GM12878 (cell line): ENCODE measurements at regions not wholly inside any gene's neighbourhood (a gene's known extent, or its start where the extent isn't known, plus 50 kb on each side); places are given as distances from the start of the nearest gene placed in this dataset.

Experiments used
- ATF7 ChIP-seq: fragments of 450-650 bp; IDR thresholded peaks from 2 replicates; pipeline ENCODE4 v1.6.1; 2016; ENCODE audit warnings: low read depth, mild to moderate bottlenecking
- CTCF ChIP-seq, 3 experiments: IDR thresholded peaks in 2 of 3; conservative IDR thresholded peaks in 1 of 3; 2 replicates each; pipeline ENCODE4 v1.5.1; 2011; ENCODE audit warnings: low read depth in 3 of 3, low read length in 3 of 3, mild to moderate bottlenecking in 3 of 3, control low read depth in 2 of 3, moderate library complexity in 2 of 3, inconsistent platforms in 1 of 3, mixed read lengths in 1 of 3; ENCODE audit not compliant: control insufficient read depth in 2 of 3, insufficient read depth in 1 of 3; ENCODE audit errors: extremely low read depth in 1 of 3
- EP300 ChIP-seq, 2 experiments: fragments of 150-350 bp in 1 of 2; IDR thresholded peaks; 2 replicates each; pipeline ENCODE4 v1.6.1; 2011 to 2012; ENCODE audit warnings: low read depth in 2 of 2, low read length in 2 of 2, borderline replicate concordance in 1 of 2, improper control_type of control experiment in 1 of 2, inconsistent platforms in 1 of 2; ENCODE audit not compliant: control insufficient read depth in 1 of 2
- EZH2 ChIP-seq: IDR thresholded peaks from 2 replicates; pipeline ENCODE4 v1.6.1; 2012; ENCODE audit warnings: low read depth, mild to moderate bottlenecking, control low read depth, inconsistent platforms, low read length, borderline replicate concordance; ENCODE audit not compliant: control insufficient read depth
- HDAC6 ChIP-seq: fragments of 200-600 bp; sonication (generic); IDR thresholded peaks from one replicate; pipeline ENCODE4 v1.8.0; 2017; ENCODE audit warnings: antibody characterized with exemption; ENCODE audit not compliant: unreplicated experiment
- MYC ChIP-seq: IDR thresholded peaks from 2 replicates; pipeline ENCODE4 v1.6.1; 2011; ENCODE audit warnings: mild to moderate bottlenecking, low read length, moderate library complexity, inconsistent platforms; ENCODE audit not compliant: insufficient read depth, insufficient replicate concordance, insufficient read length, severe bottlenecking
- NR2C2 ChIP-seq: IDR thresholded peaks from 2 replicates; pipeline ENCODE4 v1.6.1; 2011; ENCODE audit warnings: borderline replicate concordance, low read depth; ENCODE audit not compliant: control insufficient read depth, insufficient read length
- POLR2A ChIP-seq: IDR thresholded peaks from 2 replicates; pipeline ENCODE4 v1.6.1; 2011; ENCODE audit warnings: low read depth, mild to moderate bottlenecking, low read length
- POLR2AphosphoS5 ChIP-seq: IDR thresholded peaks from 2 replicates; pipeline ENCODE4 v1.6.1; 2011; ENCODE audit warnings: mild to moderate bottlenecking, low read length, inconsistent platforms
- SMC3 ChIP-seq: IDR thresholded peaks from 2 replicates; pipeline ENCODE4 v1.6.1; 2011; ENCODE audit warnings: low read length, improper control_type of control experiment, borderline replicate concordance
- TAF1 ChIP-seq: IDR thresholded peaks from 2 replicates; pipeline ENCODE4 v1.6.1; 2011; ENCODE audit warnings: mild to moderate bottlenecking, low read depth, low read length, borderline replicate concordance
- TF ChIP-seq, protein P1 (sequence below): fragments of 450-650 bp; formaldehyde crosslinking; IDR thresholded peaks from 2 replicates; pipeline ENCODE4 v1.5.0; 2022; ENCODE audit warnings: mild to moderate bottlenecking, missing genetic modification characterization
- TF ChIP-seq, protein P2 (sequence below): IDR thresholded peaks from 2 replicates; pipeline ENCODE4 v1.6.1; 2012; ENCODE audit warnings: mild to moderate bottlenecking, low read depth, low read length
- TF ChIP-seq, protein P3 (sequence below): IDR thresholded peaks from 2 replicates; pipeline ENCODE4 v1.6.1; 2012; ENCODE audit warnings: low read depth, low read length, improper control_type of control experiment

GRCh38 chr6:54614499-54615195 is 231.9 kb upstream of the FAM83B start:
- TF ChIP-seq NR2C2 (no peak), MYC (no peak), ATF7 (no peak), POLR2AphosphoS5 (no peak), CTCF (IDR thresholded peaks at IDR 0.05 in 2 of 3, conservative IDR thresholded peaks at IDR 0.05 in 1 of 3; ENCODE audit: control insufficient read depth in 2 of 3, extremely low read depth in 1 of 3, insufficient read depth in 1 of 3, low read depth in 3 of 3, low read length in 3 of 3) (no peak), EZH2 (no peak), EP300 (IDR thresholded peaks at IDR 0.05; ENCODE audit: borderline replicate concordance in 1 of 2, control insufficient read depth in 1 of 2, low read depth in 2 of 2, low read length in 2 of 2) (no peak), SMC3 (no peak), TAF1 (no peak), POLR2A (no peak), HDAC6 (no peak)
- TF ChIP-seq, protein P1, sequence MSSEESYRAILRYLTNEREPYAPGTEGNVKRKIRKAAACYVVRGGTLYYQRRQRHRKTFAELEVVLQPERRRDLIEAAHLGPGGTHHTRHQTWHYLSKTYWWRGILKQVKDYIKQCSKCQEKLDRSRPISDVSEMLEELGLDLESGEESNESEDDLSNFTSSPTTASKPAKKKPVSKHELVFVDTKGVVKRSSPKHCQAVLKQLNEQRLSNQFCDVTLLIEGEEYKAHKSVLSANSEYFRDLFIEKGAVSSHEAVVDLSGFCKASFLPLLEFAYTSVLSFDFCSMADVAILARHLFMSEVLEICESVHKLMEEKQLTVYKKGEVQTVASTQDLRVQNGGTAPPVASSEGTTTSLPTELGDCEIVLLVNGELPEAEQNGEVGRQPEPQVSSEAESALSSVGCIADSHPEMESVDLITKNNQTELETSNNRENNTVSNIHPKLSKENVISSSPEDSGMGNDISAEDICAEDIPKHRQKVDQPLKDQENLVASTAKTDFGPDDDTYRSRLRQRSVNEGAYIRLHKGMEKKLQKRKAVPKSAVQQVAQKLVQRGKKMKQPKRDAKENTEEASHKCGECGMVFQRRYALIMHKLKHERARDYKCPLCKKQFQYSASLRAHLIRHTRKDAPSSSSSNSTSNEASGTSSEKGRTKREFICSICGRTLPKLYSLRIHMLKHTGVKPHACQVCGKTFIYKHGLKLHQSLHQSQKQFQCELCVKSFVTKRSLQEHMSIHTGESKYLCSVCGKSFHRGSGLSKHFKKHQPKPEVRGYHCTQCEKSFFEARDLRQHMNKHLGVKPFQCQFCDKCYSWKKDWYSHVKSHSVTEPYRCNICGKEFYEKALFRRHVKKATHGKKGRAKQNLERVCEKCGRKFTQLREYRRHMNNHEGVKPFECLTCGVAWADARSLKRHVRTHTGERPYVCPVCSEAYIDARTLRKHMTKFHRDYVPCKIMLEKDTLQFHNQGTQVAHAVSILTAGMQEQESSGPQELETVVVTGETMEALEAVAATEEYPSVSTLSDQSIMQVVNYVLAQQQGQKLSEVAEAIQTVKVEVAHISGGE (CRISPR knock-in tag): no peak
- TF ChIP-seq, protein P2, sequence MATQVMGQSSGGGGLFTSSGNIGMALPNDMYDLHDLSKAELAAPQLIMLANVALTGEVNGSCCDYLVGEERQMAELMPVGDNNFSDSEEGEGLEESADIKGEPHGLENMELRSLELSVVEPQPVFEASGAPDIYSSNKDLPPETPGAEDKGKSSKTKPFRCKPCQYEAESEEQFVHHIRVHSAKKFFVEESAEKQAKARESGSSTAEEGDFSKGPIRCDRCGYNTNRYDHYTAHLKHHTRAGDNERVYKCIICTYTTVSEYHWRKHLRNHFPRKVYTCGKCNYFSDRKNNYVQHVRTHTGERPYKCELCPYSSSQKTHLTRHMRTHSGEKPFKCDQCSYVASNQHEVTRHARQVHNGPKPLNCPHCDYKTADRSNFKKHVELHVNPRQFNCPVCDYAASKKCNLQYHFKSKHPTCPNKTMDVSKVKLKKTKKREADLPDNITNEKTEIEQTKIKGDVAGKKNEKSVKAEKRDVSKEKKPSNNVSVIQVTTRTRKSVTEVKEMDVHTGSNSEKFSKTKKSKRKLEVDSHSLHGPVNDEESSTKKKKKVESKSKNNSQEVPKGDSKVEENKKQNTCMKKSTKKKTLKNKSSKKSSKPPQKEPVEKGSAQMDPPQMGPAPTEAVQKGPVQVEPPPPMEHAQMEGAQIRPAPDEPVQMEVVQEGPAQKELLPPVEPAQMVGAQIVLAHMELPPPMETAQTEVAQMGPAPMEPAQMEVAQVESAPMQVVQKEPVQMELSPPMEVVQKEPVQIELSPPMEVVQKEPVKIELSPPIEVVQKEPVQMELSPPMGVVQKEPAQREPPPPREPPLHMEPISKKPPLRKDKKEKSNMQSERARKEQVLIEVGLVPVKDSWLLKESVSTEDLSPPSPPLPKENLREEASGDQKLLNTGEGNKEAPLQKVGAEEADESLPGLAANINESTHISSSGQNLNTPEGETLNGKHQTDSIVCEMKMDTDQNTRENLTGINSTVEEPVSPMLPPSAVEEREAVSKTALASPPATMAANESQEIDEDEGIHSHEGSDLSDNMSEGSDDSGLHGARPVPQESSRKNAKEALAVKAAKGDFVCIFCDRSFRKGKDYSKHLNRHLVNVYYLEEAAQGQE: no peak
- TF ChIP-seq, protein P3, sequence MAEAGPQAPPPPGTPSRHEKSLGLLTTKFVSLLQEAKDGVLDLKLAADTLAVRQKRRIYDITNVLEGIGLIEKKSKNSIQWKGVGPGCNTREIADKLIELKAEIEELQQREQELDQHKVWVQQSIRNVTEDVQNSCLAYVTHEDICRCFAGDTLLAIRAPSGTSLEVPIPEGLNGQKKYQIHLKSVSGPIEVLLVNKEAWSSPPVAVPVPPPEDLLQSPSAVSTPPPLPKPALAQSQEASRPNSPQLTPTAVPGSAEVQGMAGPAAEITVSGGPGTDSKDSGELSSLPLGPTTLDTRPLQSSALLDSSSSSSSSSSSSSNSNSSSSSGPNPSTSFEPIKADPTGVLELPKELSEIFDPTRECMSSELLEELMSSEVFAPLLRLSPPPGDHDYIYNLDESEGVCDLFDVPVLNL: no peak
